HCT116 (cell line): ENCODE measurements at regions not wholly inside any gene's neighbourhood (a gene's known extent, or its start where the extent isn't known, plus 50 kb on each side); places are given as distances from the start of the nearest gene placed in this dataset.

Source experiments
- ATAC-seq: fragments of 200-7000 bp; cut with Tn5 transposase; 2 replicates; pipeline ENCODE4 v1.9.1; 2020; ENCODE audit warnings: mild to moderate bottlenecking, moderate library complexity
- BruUV-seq: library from RNA; stranded (reverse); fragments of 400-500 nt; replicated peaks from 2 replicates; lab custom pipeline; 2021; lab: Mats Ljungman, UMichigan
- CTCF ChIA-PET: fragments of 300-600 bp; sonication (Branson Sonifier 250); formaldehyde crosslinking; loops from one replicate; lab custom pipeline; 2021; ENCODE audit warnings: antibody characterized with exemption; lab: Charles Lee
- POLR2A ChIA-PET: fragments of 300-600, 350-600 bp; sonication (Branson Sonifier 250); formaldehyde crosslinking; loops from one replicate; lab custom pipeline; 2021; ENCODE audit warnings: antibody characterized with exemption; lab: Charles Lee
- RAD21 ChIA-PET, 2 experiments: fragments of 300-600 bp; sonication (Branson Sonifier 250); formaldehyde crosslinking; loops; one replicate each; lab custom pipeline; 2023; ENCODE audit warnings: low total read pairs in 2 of 2; ENCODE audit not compliant: uncharacterized antibody in 2 of 2, unreplicated experiment in 2 of 2, low non-redundant PET in 1 of 2; lab: Charles Lee
- DNase-seq: peaks from one replicate; pipeline ENCODE4 v3.0.0-alpha.2; 2010; ENCODE audit warnings: low read depth, low spot score
- H2AFZ ChIP-seq: fragments of 200-600 bp; shearing (Covaris generic), sonication (generic); 2 replicates; pipeline ENCODE4 v1.6.1; 2017; ENCODE audit warnings: low read depth, mixed run types, mixed read lengths, antibody characterized with exemption, low read length; ENCODE audit not compliant: poor library complexity, severe bottlenecking
- H3K27ac ChIP-seq: 2 replicates; pipeline ENCODE4 v1.5.1; 2012; ENCODE audit warnings: low read depth, low read length
- H3K27me3 ChIP-seq: fragments of 200-600 bp; sonication (generic); 2 replicates; pipeline ENCODE4 v1.6.1; 2016; ENCODE audit warnings: mixed run types, low read length, mixed read lengths; ENCODE audit not compliant: insufficient read depth
- H3K36me3 ChIP-seq, 2 experiments: fragments of 200-500 bp in 1 of 2; fragments of 200-600 bp in 1 of 2; sonication (Bioruptor generic) in 1 of 2; sonication (generic) in 1 of 2; 2 replicates each; pipeline versions ENCODE4 v1.5.1 to v1.6.1; 2014 to 2016; ENCODE audit warnings: low read length in 2 of 2, inconsistent platforms in 1 of 2, mixed read lengths in 1 of 2, mixed run types in 1 of 2; ENCODE audit not compliant: insufficient read depth in 2 of 2, control insufficient read depth in 1 of 2
- H3K4me1 ChIP-seq, 2 experiments: fragments of 200-600 bp in 1 of 2; sonication (generic) in 1 of 2; 2 replicates each; pipeline versions ENCODE4 v1.5.1 to v1.6.1; 2012 to 2017; ENCODE audit warnings: low read length in 2 of 2, inconsistent platforms in 1 of 2, mild to moderate bottlenecking in 1 of 2, mixed read lengths in 1 of 2, mixed run types in 1 of 2, moderate library complexity in 1 of 2; ENCODE audit not compliant: insufficient read depth in 2 of 2, control insufficient read depth in 1 of 2
- H3K4me2 ChIP-seq: fragments of 200-600 bp; sonication (generic); 2 replicates; pipeline ENCODE4 v1.6.1; 2017; ENCODE audit warnings: mixed run types, low read length, mixed read lengths
- H3K4me3 ChIP-seq, 2 experiments: fragments of 200-600 bp in 1 of 2; sonication (generic) in 1 of 2; replicated peaks in 1 of 2; 2 replicates each; pipeline ENCODE4 v1.5.1; 2011 to 2016; ENCODE audit warnings: low read length in 2 of 2, control low read depth in 1 of 2, low read depth in 1 of 2, mild to moderate bottlenecking in 1 of 2, mixed read lengths in 1 of 2, mixed run types in 1 of 2
- H3K79me2 ChIP-seq: fragments of 200-600 bp; sonication (generic); 2 replicates; pipeline ENCODE4 v1.6.1; 2017; ENCODE audit warnings: mild to moderate bottlenecking, mixed run types, low read length, moderate library complexity, mixed read lengths; ENCODE audit not compliant: insufficient read depth
- H3K9ac ChIP-seq: fragments of 200-600 bp; sonication (generic); 2 replicates; pipeline ENCODE4 v1.6.1; 2016; ENCODE audit warnings: low read length, mixed read lengths
- H3K9me2 ChIP-seq: fragments of 200-600 bp; sonication (generic), shearing (Covaris generic); 2 replicates; pipeline ENCODE4 v1.6.1; 2017; ENCODE audit warnings: mixed run types, mild to moderate bottlenecking, moderate library complexity; ENCODE audit not compliant: insufficient read depth
- H3K9me3 ChIP-seq, 2 experiments: fragments of 200-500 bp in 1 of 2; fragments of 200-600 bp in 1 of 2; sonication (Bioruptor generic) in 1 of 2; sonication (generic) in 1 of 2; 2 replicates each; pipeline ENCODE4 v1.6.1; 2014 to 2017; ENCODE audit warnings: low read length in 2 of 2, mixed read lengths in 2 of 2, inconsistent platforms in 1 of 2, low read depth in 1 of 2, mild to moderate bottlenecking in 1 of 2, mixed run types in 1 of 2, moderate library complexity in 1 of 2; ENCODE audit not compliant: control insufficient read depth in 1 of 2, insufficient read depth in 1 of 2
- H4K20me1 ChIP-seq: fragments of 200-600 bp; sonication (generic), shearing (Covaris generic); 2 replicates; pipeline ENCODE4 v1.6.1; 2017; ENCODE audit warnings: mixed run types, mild to moderate bottlenecking, moderate library complexity; ENCODE audit not compliant: insufficient read depth
- CBX3 ChIP-seq: IDR thresholded peaks from 2 replicates; pipeline ENCODE4 v1.6.1; 2012; ENCODE audit warnings: low read depth
- ELF1 ChIP-seq: IDR thresholded peaks from 2 replicates; pipeline ENCODE4 v1.6.1; 2012; ENCODE audit warnings: low read depth, borderline replicate concordance
- EZH2 ChIP-seq: fragments of 200-600 bp; sonication (generic); IDR thresholded peaks from 2 replicates; pipeline ENCODE4 v1.6.1; 2017; ENCODE audit warnings: antibody characterized with exemption, mixed run types
- FOSL1 ChIP-seq: IDR thresholded peaks from 2 replicates; pipeline ENCODE4 v1.6.1; 2012; ENCODE audit warnings: low read depth
- JUND ChIP-seq: IDR thresholded peaks from 2 replicates; pipeline ENCODE4 v1.6.1; 2012
- POLR2A ChIP-seq: IDR thresholded peaks from 2 replicates; pipeline ENCODE4 v1.7.0; 2011; ENCODE audit warnings: borderline replicate concordance; ENCODE audit not compliant: insufficient read depth, insufficient read length; ENCODE audit errors: extremely low read depth
- POLR2AphosphoS5 ChIP-seq: IDR thresholded peaks from 2 replicates; pipeline ENCODE4 v1.6.1; 2011; ENCODE audit warnings: mild to moderate bottlenecking, low read depth, low read length, moderate library complexity
- RAD21 ChIP-seq: IDR thresholded peaks from 2 replicates; pipeline ENCODE4 v1.6.1; 2012; ENCODE audit warnings: low read depth, mild to moderate bottlenecking
- SIN3A ChIP-seq: IDR thresholded peaks from 2 replicates; pipeline ENCODE4 v1.6.1; 2012; ENCODE audit warnings: low read depth
- SP1 ChIP-seq: IDR thresholded peaks from 2 replicates; pipeline ENCODE4 v1.6.1; 2012; ENCODE audit warnings: low read depth
- TCF7L2 ChIP-seq: IDR thresholded peaks from 2 replicates; pipeline ENCODE4 v1.7.0; 2011; ENCODE audit warnings: borderline replicate concordance, inconsistent platforms; ENCODE audit not compliant: insufficient read depth, insufficient read length; ENCODE audit errors: extremely low read depth
- YY1 ChIP-seq: IDR thresholded peaks from 2 replicates; pipeline ENCODE4 v1.6.1; 2011; ENCODE audit warnings: low read length, low read depth, moderate library complexity, mild to moderate bottlenecking; ENCODE audit not compliant: insufficient replicate concordance; ENCODE audit errors: extremely low read depth
- ZFX ChIP-seq: fragments of 450-650 bp; IDR thresholded peaks from 2 replicates; pipeline ENCODE4 v1.6.1; 2017
- ZNF274 ChIP-seq: fragments of 200-500 bp; sonication (Bioruptor generic); IDR thresholded peaks from 2 replicates; pipeline ENCODE4 v1.6.1; 2014; ENCODE audit warnings: mild to moderate bottlenecking, low read depth, low read length, inconsistent platforms
- intact Hi-C: fragments of 100-400 bp; cut with micrococcal nuclease; formaldehyde crosslinking; loops from 2 replicates; pipeline ENCODE4 v1.10.0; 2022
- TF ChIP-seq, protein P1 (sequence below), 3 experiments: fragments of 200-600 bp in 1 of 3; sonication (generic) in 1 of 3; IDR thresholded peaks in 2 of 3; conservative IDR thresholded peaks in 1 of 3; 2 replicates each; pipeline ENCODE4 v1.5.1; 2012 to 2017; ENCODE audit warnings: low read depth in 2 of 3, low read length in 2 of 3, antibody characterized with exemption in 1 of 3, borderline replicate concordance in 1 of 3, control low read depth in 1 of 3, mild to moderate bottlenecking in 1 of 3, mixed read lengths in 1 of 3, mixed run types in 1 of 3, moderate library complexity in 1 of 3; ENCODE audit not compliant: insufficient read depth in 1 of 3
- TF ChIP-seq, protein P2 (sequence below): IDR thresholded peaks from 2 replicates; pipeline ENCODE4 v1.6.1; 2012
- TF ChIP-seq, protein P3 (sequence below): IDR thresholded peaks from 2 replicates; pipeline ENCODE4 v1.6.1; 2012; ENCODE audit warnings: low read depth
- TF ChIP-seq, protein P4 (sequence below): IDR thresholded peaks from 2 replicates; pipeline ENCODE4 v1.6.1; 2011; ENCODE audit warnings: mild to moderate bottlenecking, low read length, moderate library complexity; ENCODE audit not compliant: insufficient replicate concordance; ENCODE audit errors: extremely low read depth

DNA sequence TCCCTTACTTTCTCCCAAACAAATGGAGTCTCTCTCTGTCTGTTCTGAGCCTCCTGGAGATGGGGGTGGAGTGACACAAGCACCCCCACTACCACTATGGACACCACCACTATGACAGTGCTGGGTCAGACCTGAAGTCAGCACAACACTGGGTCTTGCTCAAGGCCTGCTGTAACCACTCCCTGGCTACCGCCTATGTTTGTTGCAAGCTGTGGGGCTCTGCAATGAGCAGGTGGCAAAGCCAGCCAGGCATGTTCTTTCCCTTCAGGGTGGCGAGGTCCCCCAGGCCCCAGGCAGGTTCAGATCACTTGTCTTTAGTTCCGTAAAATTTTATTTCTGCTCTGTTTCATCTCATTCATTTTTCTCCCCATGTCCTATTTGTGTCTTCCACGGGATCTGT is 349.8 kb downstream of the TMEM121 start:
- Histone ChIP-seq H3K9me2 (no peaks in the 10 kb centered on the region), H3K79me2 (no peaks in the 10 kb centered on the region), H3K9ac (no peak overlapping the region), H3K27ac (no peak overlapping the region), H2AFZ (no peak overlapping the region), H3K9me3 (no peaks in the 10 kb centered on the region), H3K27me3 (peaks cover 80% of the 10 kb centered on the region), H4K20me1 (no peaks in the 10 kb centered on the region), H3K4me1 (no peaks in the 10 kb centered on the region), H3K4me2 (no peak overlapping the region), H3K4me3 (no peak overlapping the region), H3K36me3 (no peaks in the 10 kb centered on the region)
- no peak for TF ChIP-seq ELF1
- TF ChIP-seq, protein P1, sequence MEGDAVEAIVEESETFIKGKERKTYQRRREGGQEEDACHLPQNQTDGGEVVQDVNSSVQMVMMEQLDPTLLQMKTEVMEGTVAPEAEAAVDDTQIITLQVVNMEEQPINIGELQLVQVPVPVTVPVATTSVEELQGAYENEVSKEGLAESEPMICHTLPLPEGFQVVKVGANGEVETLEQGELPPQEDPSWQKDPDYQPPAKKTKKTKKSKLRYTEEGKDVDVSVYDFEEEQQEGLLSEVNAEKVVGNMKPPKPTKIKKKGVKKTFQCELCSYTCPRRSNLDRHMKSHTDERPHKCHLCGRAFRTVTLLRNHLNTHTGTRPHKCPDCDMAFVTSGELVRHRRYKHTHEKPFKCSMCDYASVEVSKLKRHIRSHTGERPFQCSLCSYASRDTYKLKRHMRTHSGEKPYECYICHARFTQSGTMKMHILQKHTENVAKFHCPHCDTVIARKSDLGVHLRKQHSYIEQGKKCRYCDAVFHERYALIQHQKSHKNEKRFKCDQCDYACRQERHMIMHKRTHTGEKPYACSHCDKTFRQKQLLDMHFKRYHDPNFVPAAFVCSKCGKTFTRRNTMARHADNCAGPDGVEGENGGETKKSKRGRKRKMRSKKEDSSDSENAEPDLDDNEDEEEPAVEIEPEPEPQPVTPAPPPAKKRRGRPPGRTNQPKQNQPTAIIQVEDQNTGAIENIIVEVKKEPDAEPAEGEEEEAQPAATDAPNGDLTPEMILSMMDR (IDR thresholded peaks at IDR 0.05 in 2 of 3, conservative IDR thresholded peaks at IDR 0.05 in 1 of 3; ENCODE audit: borderline replicate concordance in 1 of 3, insufficient read depth in 1 of 3, low read depth in 2 of 3, low read length in 2 of 3) = no peak
- TF ChIP-seq POLR2AphosphoS5 = no peak
- TF ChIP-seq EZH2 = no peak
- TF ChIP-seq, protein P2, sequence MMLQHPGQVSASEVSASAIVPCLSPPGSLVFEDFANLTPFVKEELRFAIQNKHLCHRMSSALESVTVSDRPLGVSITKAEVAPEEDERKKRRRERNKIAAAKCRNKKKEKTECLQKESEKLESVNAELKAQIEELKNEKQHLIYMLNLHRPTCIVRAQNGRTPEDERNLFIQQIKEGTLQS = no peak
- TF ChIP-seq ZNF274 = no peak
- TF ChIP-seq ZFX = no peak
- no peak for TF ChIP-seq JUND
- no peak for TF ChIP-seq TCF7L2
- TF ChIP-seq CBX3 = no peak
- TF ChIP-seq SIN3A = no peak
- TF ChIP-seq, protein P3, sequence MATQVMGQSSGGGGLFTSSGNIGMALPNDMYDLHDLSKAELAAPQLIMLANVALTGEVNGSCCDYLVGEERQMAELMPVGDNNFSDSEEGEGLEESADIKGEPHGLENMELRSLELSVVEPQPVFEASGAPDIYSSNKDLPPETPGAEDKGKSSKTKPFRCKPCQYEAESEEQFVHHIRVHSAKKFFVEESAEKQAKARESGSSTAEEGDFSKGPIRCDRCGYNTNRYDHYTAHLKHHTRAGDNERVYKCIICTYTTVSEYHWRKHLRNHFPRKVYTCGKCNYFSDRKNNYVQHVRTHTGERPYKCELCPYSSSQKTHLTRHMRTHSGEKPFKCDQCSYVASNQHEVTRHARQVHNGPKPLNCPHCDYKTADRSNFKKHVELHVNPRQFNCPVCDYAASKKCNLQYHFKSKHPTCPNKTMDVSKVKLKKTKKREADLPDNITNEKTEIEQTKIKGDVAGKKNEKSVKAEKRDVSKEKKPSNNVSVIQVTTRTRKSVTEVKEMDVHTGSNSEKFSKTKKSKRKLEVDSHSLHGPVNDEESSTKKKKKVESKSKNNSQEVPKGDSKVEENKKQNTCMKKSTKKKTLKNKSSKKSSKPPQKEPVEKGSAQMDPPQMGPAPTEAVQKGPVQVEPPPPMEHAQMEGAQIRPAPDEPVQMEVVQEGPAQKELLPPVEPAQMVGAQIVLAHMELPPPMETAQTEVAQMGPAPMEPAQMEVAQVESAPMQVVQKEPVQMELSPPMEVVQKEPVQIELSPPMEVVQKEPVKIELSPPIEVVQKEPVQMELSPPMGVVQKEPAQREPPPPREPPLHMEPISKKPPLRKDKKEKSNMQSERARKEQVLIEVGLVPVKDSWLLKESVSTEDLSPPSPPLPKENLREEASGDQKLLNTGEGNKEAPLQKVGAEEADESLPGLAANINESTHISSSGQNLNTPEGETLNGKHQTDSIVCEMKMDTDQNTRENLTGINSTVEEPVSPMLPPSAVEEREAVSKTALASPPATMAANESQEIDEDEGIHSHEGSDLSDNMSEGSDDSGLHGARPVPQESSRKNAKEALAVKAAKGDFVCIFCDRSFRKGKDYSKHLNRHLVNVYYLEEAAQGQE = no peak
- TF ChIP-seq POLR2A = no peak
- TF ChIP-seq, protein P4, sequence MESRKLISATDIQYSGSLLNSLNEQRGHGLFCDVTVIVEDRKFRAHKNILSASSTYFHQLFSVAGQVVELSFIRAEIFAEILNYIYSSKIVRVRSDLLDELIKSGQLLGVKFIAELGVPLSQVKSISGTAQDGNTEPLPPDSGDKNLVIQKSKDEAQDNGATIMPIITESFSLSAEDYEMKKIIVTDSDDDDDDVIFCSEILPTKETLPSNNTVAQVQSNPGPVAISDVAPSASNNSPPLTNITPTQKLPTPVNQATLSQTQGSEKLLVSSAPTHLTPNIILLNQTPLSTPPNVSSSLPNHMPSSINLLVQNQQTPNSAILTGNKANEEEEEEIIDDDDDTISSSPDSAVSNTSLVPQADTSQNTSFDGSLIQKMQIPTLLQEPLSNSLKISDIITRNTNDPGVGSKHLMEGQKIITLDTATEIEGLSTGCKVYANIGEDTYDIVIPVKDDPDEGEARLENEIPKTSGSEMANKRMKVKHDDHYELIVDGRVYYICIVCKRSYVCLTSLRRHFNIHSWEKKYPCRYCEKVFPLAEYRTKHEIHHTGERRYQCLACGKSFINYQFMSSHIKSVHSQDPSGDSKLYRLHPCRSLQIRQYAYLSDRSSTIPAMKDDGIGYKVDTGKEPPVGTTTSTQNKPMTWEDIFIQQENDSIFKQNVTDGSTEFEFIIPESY = no peak
- TF ChIP-seq FOSL1 = no peak
- TF ChIP-seq RAD21 = no peak
- TF ChIP-seq YY1 = no peak
- TF ChIP-seq SP1 = no peak
- DNase-seq (no peak), ATAC-seq (no peak)
- ChIA-PET POLR2A (no interaction called here), CTCF (no interaction called here), RAD21 (no interaction called here)
- BruUV-seq = no TSS peak
- intact Hi-C loops = no loop called here
